Calu3 (cell line): ENCODE measurements at regions not wholly inside any gene's neighbourhood (a gene's known extent, or its start where the extent isn't known, plus 50 kb on each side); places are given as distances from the start of the nearest gene placed in this dataset.

Experiments used
- BruUV-seq: library from RNA; stranded (reverse); fragments of 400-500 nt; replicated peaks from 2 replicates; lab custom pipeline; 2021; lab: Mats Ljungman, UMichigan
- CTCF ChIA-PET: fragments of 300-600 bp; sonication (Branson Sonifier 250); formaldehyde crosslinking; loops from one replicate; lab custom pipeline; 2022; ENCODE audit warnings: antibody characterized with exemption; lab: Charles Lee
- DNase-seq: peaks from one replicate; pipeline ENCODE4 v3.0.0; 2022
- H3K27ac Mint-ChIP-seq: one replicate; pipeline ENCODE4 v1.8.0; 2022; ENCODE audit warnings: mixed read lengths; ENCODE audit not compliant: unreplicated experiment
- H3K27me3 Mint-ChIP-seq: one replicate; pipeline ENCODE4 v1.8.0; 2022; ENCODE audit warnings: mixed read lengths; ENCODE audit not compliant: unreplicated experiment
- H3K36me3 Mint-ChIP-seq: one replicate; pipeline ENCODE4 v1.8.0; 2022; ENCODE audit warnings: mild to moderate bottlenecking, moderate library complexity, mixed read lengths; ENCODE audit not compliant: insufficient read depth, unreplicated experiment
- H3K4me1 Mint-ChIP-seq: one replicate; pipeline ENCODE4 v1.8.0; 2022; ENCODE audit warnings: mild to moderate bottlenecking, low read depth, mixed read lengths; ENCODE audit not compliant: unreplicated experiment
- H3K4me3 Mint-ChIP-seq: one replicate; pipeline ENCODE4 v1.8.0; 2022; ENCODE audit warnings: mild to moderate bottlenecking, low read depth, moderate library complexity, mixed read lengths; ENCODE audit not compliant: unreplicated experiment
- H3K9me3 Mint-ChIP-seq: one replicate; pipeline ENCODE4 v1.8.0; 2022; ENCODE audit warnings: low read depth, mixed read lengths; ENCODE audit not compliant: unreplicated experiment
- CTCF ChIP-seq: fragments of 200-600 bp; IDR thresholded peaks from one replicate; pipeline ENCODE4 v1.8.0; 2022; ENCODE audit warnings: antibody characterized with exemption; ENCODE audit not compliant: unreplicated experiment
- intact Hi-C: fragments of 100-400 bp; cut with micrococcal nuclease; formaldehyde crosslinking; loops from one replicate; pipeline ENCODE4 v1.10.0; 2022; ENCODE audit not compliant: unreplicated experiment

- H3K27me3 Mint-ChIP-seq = no peaks in the 10 kb centered on the region
- no peak overlapping the region for H3K4me3 Mint-ChIP-seq
- DNase-seq = no peak
- H3K36me3 Mint-ChIP-seq = no peaks in the 10 kb centered on the region
- no peak for TF ChIP-seq CTCF
- peaks cover 4% of the 10 kb centered on the region for H3K9me3 Mint-ChIP-seq
- CTCF ChIA-PET = interaction anchor here (1.3 kb wide), 1 partner anchor 9 kb away, joined by 7 read pairs; no protein-coding TSS in a partner anchor
- H3K4me1 Mint-ChIP-seq = peaks cover 18% of the 10 kb centered on the region
- intact Hi-C loops = no loop called here
- no peak overlapping the region for H3K27ac Mint-ChIP-seq
- BruUV-seq = no TSS peak
Measured at GRCh38 chr10:89846786-89847185, 145.4 kb downstream of the KIF20B start.

- no peaks in the 10 kb centered on the region for H3K4me1 Mint-ChIP-seq
- H3K27me3 Mint-ChIP-seq = no peaks in the 10 kb centered on the region
- no peak overlapping the region for H3K27ac Mint-ChIP-seq
- intact Hi-C loops = no loop called here
- CTCF ChIA-PET = no interaction called here
- no TSS peak for BruUV-seq
- H3K4me3 Mint-ChIP-seq = no peak overlapping the region
- H3K9me3 Mint-ChIP-seq = no peaks in the 10 kb centered on the region
- no peaks in the 10 kb centered on the region for H3K36me3 Mint-ChIP-seq
- no peak for DNase-seq
- TF ChIP-seq CTCF = no peak
Measured at GRCh38 chr10:89852872-89853271, 151.5 kb downstream of the KIF20B start.

- no peak for DNase-seq
- intact Hi-C loops = no loop called here
- no peak overlapping the region for H3K4me3 Mint-ChIP-seq
- H3K4me1 Mint-ChIP-seq = no peaks in the 10 kb centered on the region
- BruUV-seq = no TSS peak
- CTCF ChIA-PET = no interaction called here
- no peak overlapping the region for H3K27ac Mint-ChIP-seq
- no peaks in the 10 kb centered on the region for H3K27me3 Mint-ChIP-seq
- H3K9me3 Mint-ChIP-seq = no peaks in the 10 kb centered on the region
- no peak for TF ChIP-seq CTCF
- H3K36me3 Mint-ChIP-seq = no peaks in the 10 kb centered on the region
Measured at GRCh38 chr10:89853781-89854191, 152.4 kb downstream of the KIF20B start.

- no peak for DNase-seq
- Mint-ChIP-seq H3K27ac (no peak overlapping the region), H3K4me1 (peaks cover 9% of the 10 kb centered on the region), H3K4me3 (no peak overlapping the region), H3K9me3 (no peaks in the 10 kb centered on the region), H3K36me3 (no peaks in the 10 kb centered on the region), H3K27me3 (no peaks in the 10 kb centered on the region)
- CTCF ChIA-PET = interaction anchor here (0.8 kb wide), 1 partner anchor 56 kb away, joined by 3 read pairs; no protein-coding TSS in a partner anchor
- BruUV-seq = no TSS peak
- TF ChIP-seq CTCF = no peak
- intact Hi-C loops = no loop called here
Measured at GRCh38 chr10:89857431-89858042, 156.1 kb downstream of the KIF20B start.
